Transverse colon (tissue), 4 donors: ENCODE measurements at regions not wholly inside any gene's neighbourhood (a gene's known extent, or its start where the extent isn't known, plus 50 kb on each side); places are given as distances from the start of the nearest gene placed in this dataset.
"Not testable (repeated sequence)": the region's sequence is repeated elsewhere in the genome, so short reads cannot be mapped to it uniquely, and the experiment has no call there.

ENCODE experiments used
- DNase-seq: peaks from one replicate; pipeline ENCODE4 v3.0.0-alpha.2; 2019
- H3K27ac ChIP-seq, 4 donors: fragments of 200-600 bp; sonication (generic); 2 replicates each; pipeline ENCODE4 v1.5.1; 2016 to 2018; ENCODE audit warnings: inconsistent platforms in 4 of 4
- H3K27me3 ChIP-seq: fragments of 200-600 bp; sonication (generic); 2 replicates; pipeline ENCODE4 v1.5.1; 2017; ENCODE audit warnings: inconsistent platforms
- H3K36me3 ChIP-seq, 4 donors: fragments of 200-600 bp; sonication (generic); 2 replicates each; pipeline ENCODE4 v1.5.1; 2017 to 2019; ENCODE audit warnings: inconsistent platforms in 4 of 4
- H3K4me1 ChIP-seq, 4 donors: fragments of 200-600 bp; sonication (generic); 2 replicates each; pipeline ENCODE4 v1.5.1; 2017 to 2020; ENCODE audit warnings: inconsistent platforms in 4 of 4
- H3K4me3 ChIP-seq, 4 donors: fragments of 200-600 bp; sonication (generic); 1 replicate in 1 of 4; 2 replicates in 3 of 4; pipeline versions ENCODE4 v1.5.1 to v1.6.1; 2017 to 2019; ENCODE audit warnings: inconsistent platforms in 4 of 4
- H3K9me3 ChIP-seq, 2 donors: fragments of 200-600 bp; sonication (generic); 2 replicates each; pipeline ENCODE4 v1.5.1; 2017 to 2019; ENCODE audit warnings: inconsistent platforms in 2 of 2
- CTCF ChIP-seq, 5 experiments: fragments of 200-600 bp in 3 of 5; fragments of 450-650 bp in 2 of 5; sonication (generic) in 3 of 5; IDR thresholded peaks; 1 replicate in 2 of 5; 2 replicates in 3 of 5; pipeline ENCODE4 v1.5.1; 2016 to 2017; ENCODE audit warnings: antibody characterized with exemption in 5 of 5, inconsistent platforms in 3 of 5, mild to moderate bottlenecking in 2 of 5, moderate library complexity in 1 of 5
- EP300 ChIP-seq: sonication (generic); formaldehyde crosslinking; IDR thresholded peaks from one replicate; pipeline ENCODE4 v1.6.1; 2017; ENCODE audit warnings: antibody characterized with exemption, low read depth
- POLR2A ChIP-seq: fragments of 450-650 bp; IDR thresholded peaks from one replicate; pipeline ENCODE4 v1.6.1; 2016; ENCODE audit warnings: antibody characterized with exemption, mild to moderate bottlenecking, moderate library complexity
- POLR2AphosphoS5 ChIP-seq, 3 donors: sonication (generic); formaldehyde crosslinking; IDR thresholded peaks; one replicate each; pipeline ENCODE4 v1.6.1; 2016; ENCODE audit warnings: antibody characterized with exemption in 3 of 3
- WGBS, 2 donors: methylation state at CpG; one replicate each; pipeline ENCODE4 v1.1.5; 2018; ENCODE audit warnings: low coverage in 1 of 2; 5-methylcytosine and 5-hydroxymethylcytosine counted together
- in situ Hi-C, 4 donors: fragments of 200-750 bp; cut with MboI; loops; one replicate each; pipeline versions ENCODE4 v1.15.0 to v1.15.1; 2017; ENCODE audit warnings: low sequenced_read_pairs in 3 of 4, low pct_ligation_motif_present in 1 of 4, low pct_unique_long_range_greater_than_20kb in 1 of 4
- intact Hi-C: fragments of 100-400 bp; cut with DNase I; formaldehyde crosslinking; loops from one replicate; pipeline ENCODE4 v1.15.1; 2023; ENCODE audit warnings: low total_unique reads

- H3K36me3 ChIP-seq: no peaks in the 10 kb centered on the region
- no peak for DNase-seq
- H3K27ac ChIP-seq: no peak overlapping the region
- TF ChIP-seq CTCF (IDR thresholded peaks at IDR 0.05) (no peak), POLR2AphosphoS5 (IDR thresholded peaks at IDR 0.05) (no peak), POLR2A (no peak), EP300 (no peak)
- no peaks in the 10 kb centered on the region for H3K4me1 ChIP-seq
- no peaks in the 10 kb centered on the region for H3K27me3 ChIP-seq
- H3K4me3 ChIP-seq: no peak overlapping the region
- 25 to 47% methylated on average over 2 of the region's 2 CpGs for WGBS, 2 donors
- in situ Hi-C loops: loop anchor here in 1 of 4 donors (25.0 kb wide), 1 partner anchor 1022 kb away; no protein-coding TSS in a partner anchor
- no peaks in the 10 kb centered on the region for H3K9me3 ChIP-seq
- intact Hi-C loops: no loop called here
Observed at GRCh38 chr3:167033866-167034265, 346.2 kb downstream of the ZBBX start.

- Histone ChIP-seq H3K4me3 (no peak overlapping the region), H3K27me3 (no peaks in the 10 kb centered on the region), H3K36me3 (no peaks in the 10 kb centered on the region), H3K27ac (no peak overlapping the region), H3K4me1 (no peaks in the 10 kb centered on the region), H3K9me3 (no peaks in the 10 kb centered on the region)
- in situ Hi-C loops: loop anchor here in 1 of 4 donors (25.0 kb wide), 1 partner anchor 1020 kb away; no protein-coding TSS in a partner anchor
- no peak for TF ChIP-seq POLR2AphosphoS5 (IDR thresholded peaks at IDR 0.05)
- TF ChIP-seq EP300: no peak
- TF ChIP-seq POLR2A: no peak
- peak in 3 of 5 experiments; percentile 20 to 27 (median 23) for TF ChIP-seq CTCF (IDR thresholded peaks at IDR 0.05)
- DNase-seq: no peak
- intact Hi-C loops: no loop called here
- 31 to 34% methylated on average over 5 of the region's 5 CpGs for WGBS, 2 donors
Observed at GRCh38 chr3:167032267-167032876, 347.7 kb downstream of the ZBBX start.

- Histone ChIP-seq H3K4me3 (no peak overlapping the region), H3K4me1 (no peaks in the 10 kb centered on the region), H3K36me3 (no peaks in the 10 kb centered on the region), H3K9me3 (no peaks in the 10 kb centered on the region), H3K27me3 (no peaks in the 10 kb centered on the region), H3K27ac (no peak overlapping the region)
- intact Hi-C loops (no loop called here), in situ Hi-C loops (loop anchor here in 1 of 4 donors (25.0 kb wide), 1 partner anchor 1019 kb away; no protein-coding TSS in a partner anchor)
- TF ChIP-seq EP300: no peak
- 60 to 66% methylated on average over 12 of the region's 12 CpGs for WGBS, 2 donors
- no peak for DNase-seq
Observed at GRCh38 chr3:167031364-167032049, 348.6 kb downstream of the ZBBX start.

- in situ Hi-C loops: loop anchor here in 1 of 4 donors (25.0 kb wide), 1 partner anchor 1018 kb away; no protein-coding TSS in a partner anchor
- no peak for TF ChIP-seq CTCF (IDR thresholded peaks at IDR 0.05)
- H3K9me3 ChIP-seq: no peaks in the 10 kb centered on the region
- H3K4me3 ChIP-seq: no peak overlapping the region
- H3K4me1 ChIP-seq: no peaks in the 10 kb centered on the region
- no peak overlapping the region for H3K27ac ChIP-seq
- WGBS, 2 donors: 56 to 59% methylated on average over 4 of the region's 4 CpGs
- intact Hi-C loops: no loop called here
- no peaks in the 10 kb centered on the region for H3K27me3 ChIP-seq
- H3K36me3 ChIP-seq: no peaks in the 10 kb centered on the region
- DNase-seq: no peak
Observed at GRCh38 chr3:167030082-167030725, 349.9 kb downstream of the ZBBX start.

GRCh38 chr3:167019503-167019902, 360.6 kb downstream of the ZBBX start:
- intact Hi-C loops, DNase-seq, H3K4me1 ChIP-seq, H3K4me3 ChIP-seq, in situ Hi-C loops, H3K27ac ChIP-seq, H3K9me3 ChIP-seq, H3K27me3 ChIP-seq, H3K36me3 ChIP-seq: not testable (repeated sequence)
- 87% methylated on average over 2 of the region's 2 CpGs for WGBS, 2 donors

- WGBS, 2 donors: 95% methylated on average over 22 of the region's 34 CpGs; no CpG with 5 or more reads in 1 of the 2 donors
Observed at GRCh38 chr3:167018591-167019111, 361.4 kb downstream of the ZBBX start.

More at GRCh38 chr3:167018591-167019111, 361.4 kb downstream of the ZBBX start:
- in situ Hi-C loops, H3K4me1 ChIP-seq, H3K4me3 ChIP-seq, H3K27me3 ChIP-seq, H3K36me3 ChIP-seq, DNase-seq, H3K9me3 ChIP-seq, H3K27ac ChIP-seq, intact Hi-C loops: not testable (repeated sequence)
